ENCODE measurements at regions not wholly inside any gene's neighbourhood (a gene's known extent, or its start where the extent isn't known, plus 50 kb on each side); places are given as distances from the start of the nearest gene placed in this dataset.

DNA sequence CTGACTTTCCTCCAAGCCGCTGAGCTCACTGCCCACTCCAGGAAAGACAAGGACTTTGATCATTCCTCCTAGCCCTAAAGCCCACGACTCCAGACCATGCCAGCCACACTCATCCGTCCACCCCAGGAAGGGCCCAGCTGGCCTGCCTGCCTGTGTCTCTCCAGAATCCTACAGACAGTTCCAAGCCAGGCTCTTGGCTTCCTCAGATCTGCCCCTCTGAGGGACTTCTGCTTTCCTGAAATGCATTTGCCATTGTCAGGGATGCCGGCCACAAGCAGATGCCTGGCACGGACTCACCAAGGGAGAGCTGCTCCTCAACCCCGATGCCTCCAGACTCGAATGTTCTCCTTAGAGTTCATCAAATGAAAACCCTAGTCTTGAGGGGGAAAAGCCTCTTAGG, 155.8 kb downstream of the OAT start:
- Histone ChIP-seq H3K4me1 (ENCODE audit: control insufficient read depth in 2 of 3, insufficient read depth in 2 of 3, low read depth in 1 of 3, low read length in 3 of 3) (no peaks in the 10 kb centered on the region), H3K9ac (ENCODE audit: low read length in 3 of 3) (no peak overlapping the region), H3K4me3 (ENCODE audit: low read length in 3 of 3) (no peak overlapping the region), H3K27me3 (ENCODE audit: control insufficient read depth, insufficient read depth, low read length) (no peaks in the 10 kb centered on the region), H3K27ac (ENCODE audit: low read depth in 2 of 2, low read length in 2 of 2) (no peak overlapping the region), H3K36me3 (ENCODE audit: control insufficient read depth in 2 of 3, insufficient read depth in 3 of 3, low read length in 3 of 3) (no peaks in the 10 kb centered on the region), H3K9me3 (ENCODE audit: control insufficient read depth in 2 of 3, insufficient read depth in 1 of 3, low read length in 3 of 3) (no peaks in the 10 kb centered on the region)
- no peak for DNase-seq
- no peak for FAIRE-seq
- TF ChIP-seq, protein P1, sequence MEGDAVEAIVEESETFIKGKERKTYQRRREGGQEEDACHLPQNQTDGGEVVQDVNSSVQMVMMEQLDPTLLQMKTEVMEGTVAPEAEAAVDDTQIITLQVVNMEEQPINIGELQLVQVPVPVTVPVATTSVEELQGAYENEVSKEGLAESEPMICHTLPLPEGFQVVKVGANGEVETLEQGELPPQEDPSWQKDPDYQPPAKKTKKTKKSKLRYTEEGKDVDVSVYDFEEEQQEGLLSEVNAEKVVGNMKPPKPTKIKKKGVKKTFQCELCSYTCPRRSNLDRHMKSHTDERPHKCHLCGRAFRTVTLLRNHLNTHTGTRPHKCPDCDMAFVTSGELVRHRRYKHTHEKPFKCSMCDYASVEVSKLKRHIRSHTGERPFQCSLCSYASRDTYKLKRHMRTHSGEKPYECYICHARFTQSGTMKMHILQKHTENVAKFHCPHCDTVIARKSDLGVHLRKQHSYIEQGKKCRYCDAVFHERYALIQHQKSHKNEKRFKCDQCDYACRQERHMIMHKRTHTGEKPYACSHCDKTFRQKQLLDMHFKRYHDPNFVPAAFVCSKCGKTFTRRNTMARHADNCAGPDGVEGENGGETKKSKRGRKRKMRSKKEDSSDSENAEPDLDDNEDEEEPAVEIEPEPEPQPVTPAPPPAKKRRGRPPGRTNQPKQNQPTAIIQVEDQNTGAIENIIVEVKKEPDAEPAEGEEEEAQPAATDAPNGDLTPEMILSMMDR (IDR thresholded peaks at IDR 0.05; ENCODE audit: borderline replicate concordance, extremely low read depth, insufficient read depth) = no peak
- intact Hi-C loops (cut with DNase I) = loop anchor here (10.0 kb wide), 1 partner anchor 268 kb away; no protein-coding TSS in a partner anchor

DNA sequence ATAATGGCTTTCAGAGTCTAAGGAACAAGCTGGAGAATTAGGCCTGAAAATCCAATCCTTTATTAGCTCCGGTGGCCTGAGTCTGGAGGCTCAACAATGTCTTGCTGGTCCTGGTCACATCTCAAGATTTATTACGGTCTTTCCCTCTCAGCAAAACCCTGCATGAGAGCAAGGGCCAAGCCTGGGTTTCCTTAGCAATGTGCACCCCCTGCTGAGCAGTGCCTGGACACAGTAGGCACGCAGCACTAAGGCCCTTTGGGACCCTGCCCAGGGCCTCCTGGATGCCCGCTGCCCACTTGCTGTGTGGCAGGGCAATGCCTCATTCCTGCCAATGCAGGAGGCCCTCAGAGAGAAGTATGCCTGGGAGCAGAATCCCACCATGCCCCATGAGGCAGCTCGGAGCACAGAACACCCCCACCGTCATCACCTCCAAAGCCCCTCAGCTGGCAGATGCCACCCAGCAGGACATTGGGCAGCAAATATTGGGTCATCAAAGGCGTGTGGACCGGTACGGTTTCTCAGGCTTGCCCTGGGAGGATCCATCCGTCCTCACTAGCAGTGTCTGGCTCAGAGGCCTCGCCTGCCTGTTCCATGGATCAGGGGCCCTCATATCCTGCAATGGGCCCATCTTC, 156.4 kb downstream of the OAT start:
- Histone ChIP-seq H3K36me3 (ENCODE audit: control insufficient read depth in 2 of 3, insufficient read depth in 3 of 3, low read length in 3 of 3) (no peaks in the 10 kb centered on the region), H3K4me1 (ENCODE audit: control insufficient read depth in 2 of 3, insufficient read depth in 2 of 3, low read depth in 1 of 3, low read length in 3 of 3) (no peaks in the 10 kb centered on the region), H3K9ac (ENCODE audit: low read length in 3 of 3) (no peak overlapping the region), H3K27ac (ENCODE audit: low read depth in 2 of 2, low read length in 2 of 2) (no peak overlapping the region), H3K4me3 (ENCODE audit: low read length in 3 of 3) (no peak overlapping the region), H3K27me3 (ENCODE audit: control insufficient read depth, insufficient read depth, low read length) (no peaks in the 10 kb centered on the region), H3K9me3 (ENCODE audit: control insufficient read depth in 2 of 3, insufficient read depth in 1 of 3, low read length in 3 of 3) (no peaks in the 10 kb centered on the region)
- intact Hi-C loops (cut with DNase I) = loop anchor here (10.0 kb wide), 1 partner anchor 268 kb away; no protein-coding TSS in a partner anchor
- TF ChIP-seq, protein P1 (IDR thresholded peaks at IDR 0.05; ENCODE audit: borderline replicate concordance, extremely low read depth, insufficient read depth) = no peak
- no peak for FAIRE-seq
- peak in 3 of 5 donors; percentile 29 to 57 (median 49) for DNase-seq

DNA sequence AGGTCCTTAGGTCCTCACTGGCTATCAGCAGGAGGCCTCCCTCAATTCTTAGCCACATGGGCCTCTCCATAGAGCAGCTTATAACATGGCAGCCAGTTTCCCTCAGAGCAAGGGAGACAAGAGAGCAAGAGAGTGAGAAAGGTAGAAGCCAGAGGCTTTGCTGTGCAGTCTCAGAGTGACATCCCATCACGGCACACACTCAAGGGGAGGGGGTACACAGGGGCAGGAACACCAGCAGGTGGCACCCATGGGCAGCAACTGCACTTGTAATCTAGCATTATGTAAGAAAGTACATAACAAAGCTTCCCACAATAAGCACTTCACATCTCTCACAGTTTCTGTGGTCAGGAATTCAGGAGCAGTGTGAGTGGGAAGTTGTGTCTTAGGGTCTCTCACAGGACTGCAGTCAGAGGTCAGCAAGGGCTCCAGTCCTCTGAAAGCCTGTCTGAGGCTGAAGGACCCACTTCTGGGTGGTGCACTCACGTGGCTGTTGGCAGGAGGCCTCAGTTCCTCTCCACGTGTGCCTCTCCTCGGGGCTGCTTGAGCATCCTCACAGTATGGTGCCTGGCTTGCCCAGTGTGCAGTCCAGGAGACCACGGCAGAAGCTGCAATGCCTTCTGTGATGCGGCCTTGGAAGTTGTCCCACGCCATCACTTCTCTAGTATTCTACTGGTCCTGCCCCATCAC, 159.4 kb downstream of the OAT start:
- Histone ChIP-seq H3K4me1 (ENCODE audit: control insufficient read depth in 2 of 3, insufficient read depth in 2 of 3, low read depth in 1 of 3, low read length in 3 of 3) (no peaks in the 10 kb centered on the region), H3K36me3 (ENCODE audit: control insufficient read depth in 2 of 3, insufficient read depth in 3 of 3, low read length in 3 of 3) (no peaks in the 10 kb centered on the region), H3K9me3 (ENCODE audit: control insufficient read depth in 2 of 3, insufficient read depth in 1 of 3, low read length in 3 of 3) (no peaks in the 10 kb centered on the region), H3K27me3 (ENCODE audit: control insufficient read depth, insufficient read depth, low read length) (no peaks in the 10 kb centered on the region), H3K9ac (ENCODE audit: low read length in 3 of 3) (no peak overlapping the region), H3K27ac (ENCODE audit: low read depth in 2 of 2, low read length in 2 of 2) (no peak overlapping the region), H3K4me3 (ENCODE audit: low read length in 3 of 3) (no peak overlapping the region)
- DNase-seq (peak in 1 of 5 donors; percentile 47), FAIRE-seq (no peak)
- intact Hi-C loops (cut with DNase I) = no loop called here
- TF ChIP-seq, protein P1 (IDR thresholded peaks at IDR 0.05; ENCODE audit: borderline replicate concordance, extremely low read depth, insufficient read depth) = no peak

Data from kidney (tissue), 13 donors.